Astrocyte (in vitro differentiated cells and primary cell): ENCODE measurements at regions not wholly inside any gene's neighbourhood (a gene's known extent, or its start where the extent isn't known, plus 50 kb on each side); places are given as distances from the start of the nearest gene placed in this dataset.
"Not testable (repeated sequence)": the region's sequence is repeated elsewhere in the genome, so short reads cannot be mapped to it uniquely, and the experiment has no call there.

Experiments
- DNase-seq: peaks from one replicate; pipeline ENCODE4 v3.0.0-alpha.2; 2010; ENCODE audit warnings: low read depth
- FAIRE-seq: peaks from 2 replicates; lab custom pipeline; 2011; peaks lifted over from hg19 to GRCh38; lab: Jason Lieb, UNC
- H2AFZ ChIP-seq: 2 replicates; pipeline ENCODE4 v1.6.0; 2012; ENCODE audit warnings: low read depth, low read length, inconsistent platforms
- H3K27ac ChIP-seq: 2 replicates; pipeline ENCODE4 v1.5.1; 2011; ENCODE audit warnings: low read depth, low read length, inconsistent platforms
- H3K27me3 ChIP-seq: 2 replicates; pipeline ENCODE4 v1.6.0; 2011; ENCODE audit warnings: low read length, inconsistent platforms; ENCODE audit not compliant: insufficient read depth
- H3K36me3 ChIP-seq: 2 replicates; pipeline ENCODE4 v1.5.1; 2011; ENCODE audit warnings: low read length, inconsistent platforms; ENCODE audit not compliant: insufficient read depth
- H3K4me1 ChIP-seq: 2 replicates; pipeline ENCODE4 v1.5.1; 2011; ENCODE audit warnings: low read length, inconsistent platforms; ENCODE audit not compliant: insufficient read depth
- H3K4me2 ChIP-seq: 2 replicates; pipeline ENCODE4 v1.6.0; 2012; ENCODE audit warnings: low read length, inconsistent platforms
- H3K4me3 ChIP-seq: 2 replicates; pipeline ENCODE4 v1.5.1; 2011; ENCODE audit warnings: low read depth, mild to moderate bottlenecking, low read length, inconsistent platforms; ENCODE audit not compliant: insufficient read depth
- H3K79me2 ChIP-seq: 2 replicates; pipeline ENCODE4 v1.6.0; 2012; ENCODE audit warnings: mild to moderate bottlenecking, low read length, inconsistent platforms; ENCODE audit not compliant: insufficient read depth
- H3K9ac ChIP-seq: 2 replicates; pipeline ENCODE4 v1.6.0; 2012; ENCODE audit warnings: mild to moderate bottlenecking, low read length, inconsistent platforms
- H3K9me3 ChIP-seq: 2 replicates; pipeline ENCODE4 v1.5.1; 2012; ENCODE audit warnings: low read depth, mild to moderate bottlenecking, low read length, inconsistent platforms; ENCODE audit not compliant: insufficient read depth
- H4K20me1 ChIP-seq: 2 replicates; pipeline ENCODE4 v1.6.0; 2012; ENCODE audit warnings: low read length, inconsistent platforms; ENCODE audit not compliant: insufficient read depth
- H3K27ac Mint-ChIP-seq: one replicate; pipeline ENCODE4 v1.8.0; 2021; ENCODE audit warnings: mild to moderate bottlenecking, mixed read lengths; ENCODE audit not compliant: unreplicated experiment
- H3K27me3 Mint-ChIP-seq: one replicate; pipeline ENCODE4 v1.8.0; 2021; ENCODE audit warnings: low read depth, mixed read lengths; ENCODE audit not compliant: unreplicated experiment
- H3K36me3 Mint-ChIP-seq: one replicate; pipeline ENCODE4 v1.8.0; 2021; ENCODE audit warnings: low read depth, mixed read lengths; ENCODE audit not compliant: unreplicated experiment
- H3K4me1 Mint-ChIP-seq: one replicate; pipeline ENCODE4 v1.8.0; 2021; ENCODE audit warnings: low read depth, mixed read lengths; ENCODE audit not compliant: unreplicated experiment
- H3K4me3 Mint-ChIP-seq: one replicate; pipeline ENCODE4 v1.8.0; 2021; ENCODE audit warnings: mild to moderate bottlenecking, moderate library complexity, mixed read lengths; ENCODE audit not compliant: unreplicated experiment
- H3K9me3 Mint-ChIP-seq: one replicate; pipeline ENCODE4 v1.8.0; 2021; ENCODE audit warnings: mild to moderate bottlenecking, mixed read lengths; ENCODE audit not compliant: unreplicated experiment
- EZH2 ChIP-seq: IDR thresholded peaks from 2 replicates; pipeline ENCODE4 v1.6.1; 2012; ENCODE audit warnings: mild to moderate bottlenecking, low read length, inconsistent platforms; ENCODE audit not compliant: insufficient read depth
- TF ChIP-seq, protein P1 (sequence below): IDR thresholded peaks from 2 replicates; pipeline ENCODE4 v1.5.1; 2011; ENCODE audit warnings: low read depth, mild to moderate bottlenecking, inconsistent platforms, low read length, moderate library complexity; ENCODE audit not compliant: insufficient read depth

DNA sequence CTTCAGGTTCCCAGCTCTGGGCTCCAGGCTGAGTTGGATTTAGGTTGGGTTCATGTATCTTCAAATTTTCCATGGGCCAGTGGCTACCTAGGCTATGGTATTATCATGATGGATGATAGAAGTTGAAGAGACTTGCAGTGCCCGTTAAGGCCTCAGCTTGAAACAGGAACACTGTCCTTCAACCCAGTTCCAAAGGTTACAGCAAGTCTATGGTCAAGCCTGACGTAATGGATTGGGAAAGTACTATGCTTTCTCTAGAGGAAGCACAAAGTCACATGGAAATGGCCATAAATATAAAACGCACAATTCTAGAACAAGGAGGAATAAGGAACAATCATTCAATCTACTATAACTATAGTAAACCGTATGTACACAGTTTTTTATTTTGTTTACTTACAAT is 593.2 kb downstream of the ZEB2 start:
- Mint-ChIP-seq H3K4me1 (no peaks in the 10 kb centered on the region), H3K4me3 (no peak overlapping the region), H3K27me3 (peaks cover 2% of the 10 kb centered on the region), H3K27ac (no peak overlapping the region), H3K9me3 (peaks cover 11% of the 10 kb centered on the region), H3K36me3 (peaks cover 2% of the 10 kb centered on the region)
- no peak overlapping the region for H3K4me2 ChIP-seq
- FAIRE-seq, result no peak
- no peaks in the 10 kb centered on the region for H3K36me3 ChIP-seq
- no peak overlapping the region for H3K4me3 ChIP-seq
- no peaks in the 10 kb centered on the region for H4K20me1 ChIP-seq
- no peaks in the 10 kb centered on the region for H3K4me1 ChIP-seq
- no peaks in the 10 kb centered on the region for H3K9me3 ChIP-seq
- H3K27me3 ChIP-seq, result no peaks in the 10 kb centered on the region
- no peak overlapping the region for H3K27ac ChIP-seq
- no peak for TF ChIP-seq EZH2
- TF ChIP-seq, protein P1, sequence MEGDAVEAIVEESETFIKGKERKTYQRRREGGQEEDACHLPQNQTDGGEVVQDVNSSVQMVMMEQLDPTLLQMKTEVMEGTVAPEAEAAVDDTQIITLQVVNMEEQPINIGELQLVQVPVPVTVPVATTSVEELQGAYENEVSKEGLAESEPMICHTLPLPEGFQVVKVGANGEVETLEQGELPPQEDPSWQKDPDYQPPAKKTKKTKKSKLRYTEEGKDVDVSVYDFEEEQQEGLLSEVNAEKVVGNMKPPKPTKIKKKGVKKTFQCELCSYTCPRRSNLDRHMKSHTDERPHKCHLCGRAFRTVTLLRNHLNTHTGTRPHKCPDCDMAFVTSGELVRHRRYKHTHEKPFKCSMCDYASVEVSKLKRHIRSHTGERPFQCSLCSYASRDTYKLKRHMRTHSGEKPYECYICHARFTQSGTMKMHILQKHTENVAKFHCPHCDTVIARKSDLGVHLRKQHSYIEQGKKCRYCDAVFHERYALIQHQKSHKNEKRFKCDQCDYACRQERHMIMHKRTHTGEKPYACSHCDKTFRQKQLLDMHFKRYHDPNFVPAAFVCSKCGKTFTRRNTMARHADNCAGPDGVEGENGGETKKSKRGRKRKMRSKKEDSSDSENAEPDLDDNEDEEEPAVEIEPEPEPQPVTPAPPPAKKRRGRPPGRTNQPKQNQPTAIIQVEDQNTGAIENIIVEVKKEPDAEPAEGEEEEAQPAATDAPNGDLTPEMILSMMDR, result no peak
- no peak for DNase-seq
- H3K79me2 ChIP-seq, result no peaks in the 10 kb centered on the region
- H3K9ac ChIP-seq, result no peak overlapping the region
- no peak overlapping the region for H2AFZ ChIP-seq

DNA sequence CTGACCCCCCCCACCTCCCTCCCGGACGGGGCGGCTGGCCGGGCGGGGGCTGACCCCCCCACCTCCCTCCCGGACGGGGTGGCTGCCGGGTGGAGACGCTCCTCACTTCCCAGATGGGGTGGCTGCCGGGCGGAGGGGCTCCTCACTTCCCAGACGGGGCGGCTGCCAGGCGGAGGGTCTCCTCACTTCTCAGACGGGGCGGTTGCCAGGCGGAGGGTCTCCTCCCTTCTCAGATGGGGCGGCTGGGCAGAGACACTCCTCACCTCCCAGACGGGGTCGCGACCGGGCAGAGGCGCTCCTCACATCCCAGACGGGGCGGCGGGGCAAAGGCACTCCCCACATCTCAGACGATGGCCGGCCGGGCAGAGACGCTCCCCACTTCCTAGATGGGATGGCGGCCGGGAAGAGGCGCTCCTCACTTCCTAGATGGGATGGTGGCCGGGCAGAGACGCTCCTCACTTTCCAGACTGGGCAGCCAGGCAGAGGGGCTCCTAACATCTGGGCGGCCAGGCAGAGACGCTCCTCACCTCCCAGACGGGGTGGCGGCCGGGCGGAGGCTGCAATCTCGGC is 597.6 kb downstream of the ZEB2 start:
- H3K9me3 ChIP-seq, H3K4me3 ChIP-seq, FAIRE-seq, H3K9ac ChIP-seq, H3K36me3 Mint-ChIP-seq, DNase-seq, H3K4me2 ChIP-seq, H3K27me3 Mint-ChIP-seq, H3K4me1 ChIP-seq, H3K79me2 ChIP-seq, H3K4me1 Mint-ChIP-seq, H4K20me1 ChIP-seq, H3K27ac ChIP-seq, H3K4me3 Mint-ChIP-seq, H3K36me3 ChIP-seq, H2AFZ ChIP-seq, H3K27me3 ChIP-seq, H3K27ac Mint-ChIP-seq: not testable (repeated sequence)
- H3K9me3 Mint-ChIP-seq, result peaks cover 25% of the 10 kb centered on the region

DNA sequence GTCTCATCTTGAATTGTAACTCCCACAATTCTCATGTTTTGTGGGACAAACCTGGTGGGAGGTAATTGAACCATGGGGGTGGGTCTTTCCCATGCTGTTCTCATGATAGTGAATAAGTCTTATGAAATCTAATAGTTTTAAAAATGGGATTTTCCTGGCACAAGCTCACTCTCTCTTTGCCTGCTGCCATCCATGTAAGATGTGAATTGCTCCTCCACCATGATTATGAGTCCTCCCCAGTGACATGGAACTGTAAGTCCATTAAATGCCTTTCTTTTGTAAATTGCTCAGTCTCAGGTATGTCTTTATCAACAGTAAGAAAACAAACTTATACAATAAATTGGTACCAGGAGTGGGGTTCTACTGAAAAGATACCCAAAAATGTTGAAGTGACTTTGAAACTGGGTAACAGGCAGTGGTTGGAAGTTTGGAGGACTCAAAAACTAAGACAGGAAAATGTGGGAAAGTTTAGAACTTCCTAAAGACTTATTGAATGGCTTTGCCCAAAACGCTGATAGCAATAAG is 601.4 kb downstream of the ZEB2 start:
- H3K27me3 Mint-ChIP-seq, result no peaks in the 10 kb centered on the region
- H3K4me3 Mint-ChIP-seq, result no peak overlapping the region
- FAIRE-seq, result no peak
- Histone ChIP-seq H3K4me1 (no peaks in the 10 kb centered on the region), H3K36me3 (no peaks in the 10 kb centered on the region), H3K9me3 (peaks cover 3% of the 10 kb centered on the region), H4K20me1 (no peaks in the 10 kb centered on the region), H3K79me2 (no peaks in the 10 kb centered on the region), H3K9ac (no peak overlapping the region), H2AFZ (no peak overlapping the region), H3K27me3 (no peaks in the 10 kb centered on the region), H3K27ac (no peak overlapping the region), H3K4me3 (no peak overlapping the region), H3K4me2 (no peak overlapping the region)
- peaks cover 2% of the 10 kb centered on the region for H3K36me3 Mint-ChIP-seq
- TF ChIP-seq, protein P1, result no peak
- no peak for TF ChIP-seq EZH2
- peaks cover 19% of the 10 kb centered on the region for H3K9me3 Mint-ChIP-seq
- DNase-seq, result no peak
- no peaks in the 10 kb centered on the region for H3K4me1 Mint-ChIP-seq
- H3K27ac Mint-ChIP-seq, result no peak overlapping the region
